AG09319 (cell line): ENCODE measurements at regions not wholly inside any gene's neighbourhood (a gene's known extent, or its start where the extent isn't known, plus 50 kb on each side); places are given as distances from the start of the nearest gene placed in this dataset.

Experiments
- DNase-seq: peaks from one replicate; pipeline ENCODE4 v3.0.0-alpha.2; 2010; ENCODE audit warnings: low read depth; ENCODE audit errors: extremely low read depth
- CTCF ChIP-seq: IDR thresholded peaks from 2 replicates; pipeline ENCODE4 v1.5.1; 2011; ENCODE audit warnings: low read depth, mild to moderate bottlenecking, inconsistent platforms, low read length, moderate library complexity

- no peak for TF ChIP-seq CTCF
- no peak for DNase-seq
These were observed 145.8 kb downstream of the GPBP1 start for GRCh38 chr5:57319628-57320027.

GRCh38 chr5:57318251-57318650 is 144.4 kb downstream of the GPBP1 start:
- no peak for DNase-seq
- TF ChIP-seq CTCF: no peak

- no peak for TF ChIP-seq CTCF
- DNase-seq: no peak
These were observed 143.5 kb downstream of the GPBP1 start for GRCh38 chr5:57317341-57317740.

GRCh38 chr5:57316798-57317327 is 143.0 kb downstream of the GPBP1 start:
- no peak for TF ChIP-seq CTCF
- DNase-seq: peak; percentile 87

GRCh38 chr5:57315941-57316340 is 142.1 kb downstream of the GPBP1 start:
- DNase-seq: no peak
- no peak for TF ChIP-seq CTCF
